ENCODE measurements at regions not wholly inside any gene's neighbourhood (a gene's known extent, or its start where the extent isn't known, plus 50 kb on each side); places are given as distances from the start of the nearest gene placed in this dataset.

GRCh38 chr15:98076021-98076816 lies 115.7 kb downstream of the ARRDC4 start:
- intact Hi-C loops (cut with micrococcal nuclease) (no loop called here), dilution Hi-C loops (cut with MboI; ENCODE audit: extremely low pct_ligation_motif_present, low sequenced_read_pairs) (no loop called here)
- Histone ChIP-seq H3K9me1 (replicated peaks; ENCODE audit: control insufficient read depth, extremely low read depth, insufficient read depth, low read length) (no peaks in the 10 kb centered on the region), H3K36me3 (ENCODE audit: control insufficient read depth in 2 of 2, extremely low read depth in 1 of 2, insufficient read depth in 2 of 2, low read length in 2 of 2) (no peaks in the 10 kb centered on the region), H2AFZ (ENCODE audit: low read depth, low read length) (no peak overlapping the region), H3K27me3 (ENCODE audit: control insufficient read depth in 2 of 2, insufficient read depth in 2 of 2, low read length in 2 of 2) (no peaks in the 10 kb centered on the region), H3K4me2 (ENCODE audit: insufficient read depth, low read length) (no peak overlapping the region), H3K27ac (ENCODE audit: insufficient read depth, low read depth, low read length) (no peak overlapping the region), H3K4me1 (ENCODE audit: control insufficient read depth, extremely low read depth, insufficient read depth, low read length) (no peaks in the 10 kb centered on the region), H3K9me3 (replicated peaks; ENCODE audit: control insufficient read depth, insufficient read depth, low read length) (no peaks in the 10 kb centered on the region), H3K4me3 (replicated peaks in 1 of 3; ENCODE audit: insufficient read depth in 1 of 3, low read depth in 1 of 3, low read length in 3 of 3) (no peak overlapping the region), H3K9ac (replicated peaks; ENCODE audit: extremely low read depth, insufficient read depth, low read length) (no peak overlapping the region), H4K20me1 (replicated peaks; ENCODE audit: control insufficient read depth, extremely low read depth, insufficient read depth, low read length) (no peaks in the 10 kb centered on the region), H3K79me2 (ENCODE audit: control insufficient read depth, insufficient read depth, low read length) (no peaks in the 10 kb centered on the region)
- TF ChIP-seq POLR2AphosphoS5 (IDR thresholded peaks at IDR 0.05; ENCODE audit: insufficient read depth, low read depth, low read length) (no peak), EZH2 (IDR thresholded peaks at IDR 0.05; ENCODE audit: borderline replicate concordance, low read depth, low read length, severe bottlenecking) (no peak), CTCF (IDR thresholded peaks at IDR 0.05; ENCODE audit: extremely low read depth in 1 of 2, insufficient read depth in 1 of 2, low read depth in 1 of 2, low read length in 2 of 2) (no peak), MAX (IDR thresholded peaks at IDR 0.05; ENCODE audit: insufficient read depth, insufficient read length) (no peak), MYC (IDR thresholded peaks at IDR 0.05; ENCODE audit: low read depth, low read length) (no peak), FOS (IDR thresholded peaks at IDR 0.05; ENCODE audit: borderline replicate concordance, insufficient read depth, low read length) (no peak), GATA2 (IDR thresholded peaks at IDR 0.05; ENCODE audit: insufficient read depth, insufficient read length, low read depth, low read length) (no peak)
- CTCF ChIA-PET, result no interaction called here
- no TSS peak for BruUV-seq (replicated peaks)
- FAIRE-seq, result no peak
- DNase-seq (ENCODE audit: low read depth, low spot score), result no peak
- POLR2A ChIA-PET, result no interaction called here
